DOHH2 (cell line): ENCODE measurements at regions not wholly inside any gene's neighbourhood (a gene's known extent, or its start where the extent isn't known, plus 50 kb on each side); places are given as distances from the start of the nearest gene placed in this dataset.
"Not testable (repeated sequence)": the region's sequence is repeated elsewhere in the genome, so short reads cannot be mapped to it uniquely, and the experiment has no call there.

Experiments used
- H3F3A ChIP-seq: fragments of 200-600 bp; sonication (generic), shearing (Covaris generic); 2 replicates; pipeline ENCODE4 v1.6.0; 2016; ENCODE audit warnings: antibody characterized with exemption, mild to moderate bottlenecking; ENCODE audit not compliant: control insufficient read depth, insufficient read depth
- H3K27ac ChIP-seq: fragments of 200-600 bp; sonication (generic); 2 replicates; pipeline ENCODE4 v1.5.1; 2014; ENCODE audit warnings: low read depth, mild to moderate bottlenecking, low read length, moderate library complexity
- H3K27me3 ChIP-seq: fragments of 200-600 bp; sonication (generic); 2 replicates; pipeline ENCODE4 v1.6.1; 2014; ENCODE audit warnings: mild to moderate bottlenecking, low read length, mixed read lengths; ENCODE audit not compliant: control insufficient read depth
- H3K36me3 ChIP-seq: fragments of 200-600 bp; sonication (generic); 2 replicates; pipeline ENCODE4 v1.6.1; 2014; ENCODE audit warnings: mild to moderate bottlenecking, low read length, moderate library complexity, mixed read lengths; ENCODE audit not compliant: control insufficient read depth
- H3K4me1 ChIP-seq: fragments of 200-600 bp; sonication (generic); 2 replicates; pipeline ENCODE4 v1.6.1; 2014; ENCODE audit warnings: mild to moderate bottlenecking, low read length, mixed read lengths; ENCODE audit not compliant: control insufficient read depth
- H3K4me2 ChIP-seq: fragments of 200-600 bp; sonication (generic); 2 replicates; pipeline ENCODE4 v1.6.0; 2014; ENCODE audit warnings: mild to moderate bottlenecking, low read length, moderate library complexity
- H3K4me3 ChIP-seq: fragments of 200-600 bp; sonication (generic); 2 replicates; pipeline ENCODE4 v1.5.1; 2014; ENCODE audit warnings: mild to moderate bottlenecking, low read length, mixed read lengths
- H3K79me2 ChIP-seq: fragments of 200-600 bp; sonication (generic); 2 replicates; pipeline ENCODE4 v1.6.1; 2014; ENCODE audit warnings: mild to moderate bottlenecking, low read length, mixed read lengths; ENCODE audit not compliant: control insufficient read depth
- H3K9me2 ChIP-seq: fragments of 200-600 bp; sonication (generic); replicated peaks from 2 replicates; pipeline ENCODE4 v1.6.1; 2014; ENCODE audit warnings: mild to moderate bottlenecking, low read length, mixed read lengths; ENCODE audit not compliant: control insufficient read depth
- H3K9me3 ChIP-seq: fragments of 200-600 bp; sonication (generic); 2 replicates; pipeline ENCODE4 v1.6.1; 2014; ENCODE audit warnings: antibody characterized with exemption, low read length, mixed read lengths; ENCODE audit not compliant: control insufficient read depth, insufficient read depth
- H4K20me1 ChIP-seq: fragments of 200-600 bp; sonication (generic); 2 replicates; pipeline ENCODE4 v1.6.0; 2014; ENCODE audit warnings: low read depth, mild to moderate bottlenecking, antibody characterized with exemption, low read length, moderate library complexity; ENCODE audit not compliant: control insufficient read depth, insufficient read depth
- EZH2phosphoT487 ChIP-seq: fragments of 200-600 bp; sonication (generic); IDR thresholded peaks from 2 replicates; pipeline ENCODE4 v1.6.1; 2017; ENCODE audit warnings: borderline replicate concordance, mild to moderate bottlenecking, antibody characterized with exemption, low read length, moderate library complexity, mixed read lengths
- TF ChIP-seq, protein P1 (sequence below): fragments of 200-600 bp; sonication (generic); IDR thresholded peaks from one replicate; pipeline ENCODE4 v1.5.1; 2014; ENCODE audit warnings: antibody characterized with exemption, mild to moderate bottlenecking, low read depth, low read length; ENCODE audit not compliant: poor library complexity, severe bottlenecking

- Histone ChIP-seq H3K9me2 (no peaks in the 10 kb centered on the region), H3K4me3 (no peak overlapping the region), H3K36me3 (no peaks in the 10 kb centered on the region), H3K79me2 (no peaks in the 10 kb centered on the region), H4K20me1 (no peaks in the 10 kb centered on the region), H3K27me3 (no peaks in the 10 kb centered on the region), H3K27ac (no peak overlapping the region), H3F3A (no peaks in the 10 kb centered on the region), H3K4me2 (no peak overlapping the region), H3K9me3 (no peaks in the 10 kb centered on the region), H3K4me1 (0 out of 2 replicates have a peak, but pooled peaks cover 4% of the 10 kb centered on the region)
- TF ChIP-seq, protein P1, sequence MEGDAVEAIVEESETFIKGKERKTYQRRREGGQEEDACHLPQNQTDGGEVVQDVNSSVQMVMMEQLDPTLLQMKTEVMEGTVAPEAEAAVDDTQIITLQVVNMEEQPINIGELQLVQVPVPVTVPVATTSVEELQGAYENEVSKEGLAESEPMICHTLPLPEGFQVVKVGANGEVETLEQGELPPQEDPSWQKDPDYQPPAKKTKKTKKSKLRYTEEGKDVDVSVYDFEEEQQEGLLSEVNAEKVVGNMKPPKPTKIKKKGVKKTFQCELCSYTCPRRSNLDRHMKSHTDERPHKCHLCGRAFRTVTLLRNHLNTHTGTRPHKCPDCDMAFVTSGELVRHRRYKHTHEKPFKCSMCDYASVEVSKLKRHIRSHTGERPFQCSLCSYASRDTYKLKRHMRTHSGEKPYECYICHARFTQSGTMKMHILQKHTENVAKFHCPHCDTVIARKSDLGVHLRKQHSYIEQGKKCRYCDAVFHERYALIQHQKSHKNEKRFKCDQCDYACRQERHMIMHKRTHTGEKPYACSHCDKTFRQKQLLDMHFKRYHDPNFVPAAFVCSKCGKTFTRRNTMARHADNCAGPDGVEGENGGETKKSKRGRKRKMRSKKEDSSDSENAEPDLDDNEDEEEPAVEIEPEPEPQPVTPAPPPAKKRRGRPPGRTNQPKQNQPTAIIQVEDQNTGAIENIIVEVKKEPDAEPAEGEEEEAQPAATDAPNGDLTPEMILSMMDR = no peak
- TF ChIP-seq EZH2phosphoT487 = no peak
Observed at GRCh38 chr3:23135026-23135785, 67.9 kb upstream of the UBE2E2 start.

DNA sequence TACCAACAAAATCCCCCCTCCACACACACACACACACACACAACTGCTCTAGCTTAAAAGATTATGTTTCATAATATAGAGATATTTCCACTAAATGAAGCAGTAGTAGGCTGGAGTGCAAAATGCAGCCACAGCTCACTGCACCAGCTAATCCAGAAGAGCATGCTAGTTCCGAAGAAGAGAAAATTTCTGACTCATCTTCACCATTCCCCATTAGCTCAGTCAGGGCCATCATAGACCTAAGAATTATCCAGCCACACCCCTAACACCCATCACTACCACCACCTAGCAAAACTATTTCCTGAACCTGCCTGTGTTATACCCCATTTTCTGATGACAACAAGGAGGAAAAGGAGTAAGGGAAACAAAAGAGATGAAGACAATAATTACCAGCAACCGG, 67.1 kb upstream of the UBE2E2 start:
- 0 out of 2 replicates have a peak, but pooled peaks cover 4% of the 10 kb centered on the region for H3K4me1 ChIP-seq
- H3K79me2 ChIP-seq = no peaks in the 10 kb centered on the region
- no peak overlapping the region for H3K4me2 ChIP-seq
- no peaks in the 10 kb centered on the region for H4K20me1 ChIP-seq
- no peaks in the 10 kb centered on the region for H3K27me3 ChIP-seq
- no peak overlapping the region for H3K27ac ChIP-seq
- TF ChIP-seq, protein P1 = no peak
- no peak for TF ChIP-seq EZH2phosphoT487
- H3K9me3 ChIP-seq = no peaks in the 10 kb centered on the region
- no peaks in the 10 kb centered on the region for H3F3A ChIP-seq
- no peaks in the 10 kb centered on the region for H3K9me2 ChIP-seq
- no peaks in the 10 kb centered on the region for H3K36me3 ChIP-seq
- H3K4me3 ChIP-seq = no peak overlapping the region

DNA sequence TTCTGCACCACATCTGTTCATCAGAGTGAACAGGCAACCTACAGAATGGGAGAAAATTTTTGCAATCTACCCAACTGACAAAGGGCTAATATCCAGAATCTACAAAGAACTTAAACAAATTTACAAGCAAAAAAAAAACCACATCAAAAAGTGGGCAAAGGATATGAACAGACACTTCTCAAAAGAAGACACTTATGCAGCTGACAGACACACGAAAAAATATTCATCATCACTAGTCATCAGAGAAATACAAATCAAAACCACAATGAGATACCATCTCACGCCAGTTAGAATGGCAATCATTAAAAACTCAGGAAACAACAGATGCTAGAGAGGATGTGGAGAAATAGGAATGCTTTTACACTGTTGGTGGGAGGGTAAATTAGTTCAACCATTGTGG, 59.1 kb upstream of the UBE2E2 start:
- not testable (repeated sequence) for H3K4me2 ChIP-seq, H3K27me3 ChIP-seq, H3K27ac ChIP-seq, H3K9me2 ChIP-seq, H3K9me3 ChIP-seq, H3K4me1 ChIP-seq, H4K20me1 ChIP-seq, H3F3A ChIP-seq, H3K79me2 ChIP-seq, H3K36me3 ChIP-seq, H3K4me3 ChIP-seq

DNA sequence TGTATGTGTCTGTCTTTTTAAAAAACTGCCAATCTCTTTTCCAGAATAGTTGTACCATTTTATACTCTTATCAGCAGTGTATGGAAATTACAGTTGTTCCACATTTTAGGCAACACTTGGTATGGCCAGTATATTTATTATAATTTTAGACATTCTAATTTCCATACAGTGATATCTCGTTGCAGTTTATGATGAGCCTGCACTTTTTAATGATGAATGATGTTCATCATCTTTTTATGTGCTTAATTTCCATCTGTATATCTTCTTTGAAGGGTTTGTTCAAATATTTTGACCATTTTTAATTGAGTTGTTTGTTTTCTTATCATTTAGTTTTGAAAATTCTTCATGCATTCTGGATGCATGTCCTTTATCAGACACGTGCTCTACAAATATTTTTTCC, 57.0 kb upstream of the UBE2E2 start:
- Histone ChIP-seq H3K9me3 (no peaks in the 10 kb centered on the region), H3K27me3 (0 out of 2 replicates have a peak, but pooled peaks cover 4% of the 10 kb centered on the region), H3K27ac (no peak overlapping the region), H3K79me2 (no peaks in the 10 kb centered on the region), H3F3A (no peaks in the 10 kb centered on the region), H3K4me3 (no peak overlapping the region), H4K20me1 (no peaks in the 10 kb centered on the region), H3K36me3 (no peaks in the 10 kb centered on the region), H3K4me1 (no peaks in the 10 kb centered on the region), H3K9me2 (no peaks in the 10 kb centered on the region), H3K4me2 (no peak overlapping the region)
- TF ChIP-seq EZH2phosphoT487 = no peak
- TF ChIP-seq, protein P1 = no peak
